GM12878 (cell line): ENCODE measurements at regions not wholly inside any gene's neighbourhood (a gene's known extent, or its start where the extent isn't known, plus 50 kb on each side); places are given as distances from the start of the nearest gene placed in this dataset.

Experiments
- ATAC-seq: fragments of 200-7000 bp; cut with Tn5 transposase; 3 replicates; pipeline ENCODE4 v1.9.1; 2020; ENCODE audit warnings: mild to moderate bottlenecking, moderate library complexity
- BruUV-seq: library from RNA; stranded (reverse); fragments of 400-500 nt; replicated peaks from 2 replicates; lab custom pipeline; 2021; lab: Mats Ljungman, UMichigan
- CTCF ChIA-PET: fragments of 300-600 bp; sonication (Branson Sonifier 250); formaldehyde crosslinking; extraction: SDS; loops from one replicate; lab custom pipeline; 2021; ENCODE audit warnings: inconsistent platforms; lab: Yijun Ruan, JAX
- POLR2A ChIA-PET: fragments of 350-600 bp; formaldehyde crosslinking; extraction: SDS; loops from one replicate; lab custom pipeline; 2021; ENCODE audit warnings: inconsistent platforms; lab: Charles Lee
- RAD21 ChIA-PET: fragments of 300-600 bp; sonication (Branson Sonifier 250); formaldehyde crosslinking; loops from one replicate; lab custom pipeline; 2023; ENCODE audit warnings: antibody characterized with exemption; ENCODE audit not compliant: unreplicated experiment; lab: Charles Lee
- SMC1A ChIA-PET: fragments of 300-600 bp; sonication (Branson Sonifier 250); formaldehyde crosslinking; loops from one replicate; lab custom pipeline; 2023; ENCODE audit not compliant: unreplicated experiment, uncharacterized antibody; lab: Charles Lee
- DNase-seq: peaks from one replicate; pipeline ENCODE4 v3.0.0-alpha.2; 2011; ENCODE audit warnings: low read depth, low spot score
- FAIRE-seq: peaks from 3 replicates; lab custom pipeline; 2011; peaks lifted over from hg19 to GRCh38; lab: Jason Lieb, UNC
- H2AFZ ChIP-seq: 2 replicates; pipeline ENCODE4 v1.6.0; 2011; ENCODE audit warnings: low read depth, low read length, control low read depth; ENCODE audit not compliant: control insufficient read depth
- H3K27ac ChIP-seq: 2 replicates; pipeline ENCODE4 v1.5.1; 2011; ENCODE audit warnings: control low read depth; ENCODE audit not compliant: control insufficient read depth, insufficient read depth
- H3K27me3 ChIP-seq, 2 experiments: replicated peaks in 1 of 2; 2 replicates each; pipeline versions ENCODE4 v1.6.0 to v1.6.1; 2011; ENCODE audit warnings: low read length in 1 of 2; ENCODE audit not compliant: control insufficient read depth in 2 of 2, insufficient read depth in 2 of 2
- H3K36me3 ChIP-seq, 2 experiments: 2 replicates each; pipeline ENCODE4 v1.5.1; 2011; ENCODE audit warnings: low read length in 1 of 2; ENCODE audit not compliant: control insufficient read depth in 2 of 2, insufficient read depth in 2 of 2
- H3K4me1 ChIP-seq: 2 replicates; pipeline ENCODE4 v1.6.1; 2011; ENCODE audit warnings: mild to moderate bottlenecking, low read length, moderate library complexity, mixed read lengths; ENCODE audit not compliant: control insufficient read depth, insufficient read depth
- H3K4me2 ChIP-seq: 2 replicates; pipeline ENCODE4 v1.6.0; 2011; ENCODE audit warnings: control low read depth; ENCODE audit not compliant: control insufficient read depth, insufficient read depth
- H3K4me3 ChIP-seq: fragments of 200-600 bp; sonication (generic); 2 replicates; pipeline ENCODE4 v1.5.1; 2016
- H3K79me2 ChIP-seq: 2 replicates; pipeline ENCODE4 v1.6.0; 2011; ENCODE audit warnings: low read length; ENCODE audit not compliant: control insufficient read depth, insufficient read depth
- H3K9ac ChIP-seq: 2 replicates; pipeline ENCODE4 v1.8.0; 2011; ENCODE audit warnings: low read length, control low read depth, mixed read lengths; ENCODE audit not compliant: control insufficient read depth, insufficient read depth
- H3K9me3 ChIP-seq: replicated peaks from 3 replicates; pipeline ENCODE4 v1.5.1; 2011; ENCODE audit warnings: mild to moderate bottlenecking, low read length; ENCODE audit not compliant: control insufficient read depth, insufficient read depth
- H4K20me1 ChIP-seq: 2 replicates; pipeline ENCODE4 v1.6.0; 2011; ENCODE audit not compliant: control insufficient read depth, insufficient read depth
- NFIC ChIP-seq: IDR thresholded peaks from 2 replicates; pipeline ENCODE4 v1.6.1; 2012; ENCODE audit warnings: low read depth, mild to moderate bottlenecking, inconsistent platforms, low read length, moderate library complexity
- POLR2AphosphoS5 ChIP-seq: IDR thresholded peaks from 2 replicates; pipeline ENCODE4 v1.6.1; 2011; ENCODE audit warnings: mild to moderate bottlenecking, low read length, inconsistent platforms
- ZZZ3 ChIP-seq: IDR thresholded peaks from 2 replicates; pipeline ENCODE4 v1.6.1; 2011; ENCODE audit warnings: low read depth; ENCODE audit not compliant: control insufficient read depth, insufficient read length
- WGBS: methylation state at CpG from one replicate; pipeline ENCODE4 v1.1.6; 2016; ENCODE audit warnings: low lambda C conversion rate; ENCODE audit not compliant: insufficient replicate concordance, insufficient coverage; ENCODE audit errors: missing lambda C conversion rate; 5-methylcytosine and 5-hydroxymethylcytosine counted together
- in situ Hi-C: fragments of 300-500 bp; cut with MboI; formaldehyde crosslinking; loops from 9 replicates; pipeline ENCODE4 v1.14.3; 2018; ENCODE audit warnings: mixed read lengths
- intact Hi-C: fragments of 100-400 bp; cut with micrococcal nuclease; formaldehyde crosslinking; loops from one replicate; pipeline ENCODE4 v1.14.2; 2022; ENCODE audit not compliant: unreplicated experiment
- TF ChIP-seq, protein P1 (sequence below): IDR thresholded peaks from 2 replicates; pipeline ENCODE4 v1.6.1; 2011; ENCODE audit warnings: low read depth, low read length, improper control_type of control experiment, borderline replicate concordance
- TF ChIP-seq, protein P2 (sequence below): IDR thresholded peaks from 2 replicates; pipeline ENCODE4 v1.6.1; 2012; ENCODE audit warnings: low read length, inconsistent platforms

DNA sequence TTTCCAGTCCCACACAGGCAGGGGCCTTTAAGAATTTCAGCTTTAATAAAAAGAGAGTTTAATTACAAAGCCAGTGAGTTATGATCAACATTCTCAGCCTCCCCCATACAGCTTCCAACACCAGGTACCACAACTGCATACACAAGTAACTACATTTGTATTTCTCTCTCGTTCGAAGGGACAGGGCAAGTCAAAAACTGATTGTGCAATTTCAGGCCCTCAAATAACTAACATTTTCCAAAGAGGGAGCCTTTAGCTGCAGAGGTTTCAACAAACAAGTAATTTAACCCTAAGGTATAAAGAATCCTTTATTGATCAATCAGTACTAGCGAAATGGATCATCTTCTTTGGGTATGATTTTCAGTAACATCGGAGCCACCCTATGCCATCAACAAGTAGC, 142.4 kb downstream of the ZNF281 start:
- Histone ChIP-seq H3K27me3 (no peaks in the 10 kb centered on the region), H3K9me3 (no peaks in the 10 kb centered on the region), H3K4me2 (no peak overlapping the region), H2AFZ (no peak overlapping the region), H3K4me1 (no peaks in the 10 kb centered on the region), H3K79me2 (no peaks in the 10 kb centered on the region), H3K27ac (no peak overlapping the region), H3K4me3 (no peak overlapping the region), H3K36me3 (no peaks in the 10 kb centered on the region), H4K20me1 (no peaks in the 10 kb centered on the region), H3K9ac (no peak overlapping the region)
- DNase-seq (no peak), ATAC-seq (no peak), FAIRE-seq (no peak)
- intact Hi-C loops (no loop called here), in situ Hi-C loops (no loop called here)
- SMC1A ChIA-PET = interaction anchor here (0.6 to 2.0 kb wide), 3 partner anchors 130 to 221 kb away, joined by 3 to 6 read pairs (median 3); no protein-coding TSS in a partner anchor
- CTCF ChIA-PET = interaction anchor here (0.5 to 0.9 kb wide), 2 partner anchors 52 to 518 kb away, joined by 3 read pairs; no protein-coding TSS in a partner anchor
- WGBS = 62% methylated on average over 4 of the region's 4 CpGs
- RAD21 ChIA-PET = no interaction called here
- TF ChIP-seq, protein P1, sequence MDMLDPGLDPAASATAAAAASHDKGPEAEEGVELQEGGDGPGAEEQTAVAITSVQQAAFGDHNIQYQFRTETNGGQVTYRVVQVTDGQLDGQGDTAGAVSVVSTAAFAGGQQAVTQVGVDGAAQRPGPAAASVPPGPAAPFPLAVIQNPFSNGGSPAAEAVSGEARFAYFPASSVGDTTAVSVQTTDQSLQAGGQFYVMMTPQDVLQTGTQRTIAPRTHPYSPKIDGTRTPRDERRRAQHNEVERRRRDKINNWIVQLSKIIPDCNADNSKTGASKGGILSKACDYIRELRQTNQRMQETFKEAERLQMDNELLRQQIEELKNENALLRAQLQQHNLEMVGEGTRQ = no peak
- no peak for TF ChIP-seq POLR2AphosphoS5
- TF ChIP-seq NFIC = no peak
- no peak for TF ChIP-seq ZZZ3
- TF ChIP-seq, protein P2, sequence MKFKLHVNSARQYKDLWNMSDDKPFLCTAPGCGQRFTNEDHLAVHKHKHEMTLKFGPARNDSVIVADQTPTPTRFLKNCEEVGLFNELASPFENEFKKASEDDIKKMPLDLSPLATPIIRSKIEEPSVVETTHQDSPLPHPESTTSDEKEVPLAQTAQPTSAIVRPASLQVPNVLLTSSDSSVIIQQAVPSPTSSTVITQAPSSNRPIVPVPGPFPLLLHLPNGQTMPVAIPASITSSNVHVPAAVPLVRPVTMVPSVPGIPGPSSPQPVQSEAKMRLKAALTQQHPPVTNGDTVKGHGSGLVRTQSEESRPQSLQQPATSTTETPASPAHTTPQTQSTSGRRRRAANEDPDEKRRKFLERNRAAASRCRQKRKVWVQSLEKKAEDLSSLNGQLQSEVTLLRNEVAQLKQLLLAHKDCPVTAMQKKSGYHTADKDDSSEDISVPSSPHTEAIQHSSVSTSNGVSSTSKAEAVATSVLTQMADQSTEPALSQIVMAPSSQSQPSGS = no peak
- BruUV-seq = no TSS peak
- POLR2A ChIA-PET = no interaction called here
